Smooth muscle cell (in vitro differentiated cells): ENCODE measurements at regions not wholly inside any gene's neighbourhood (a gene's known extent, or its start where the extent isn't known, plus 50 kb on each side); places are given as distances from the start of the nearest gene placed in this dataset.
A peak's percentile ranks its signal among the peaks of the same experiment; 100 is the strongest.

Experiments used
- DNase-seq: peaks from one replicate; lab custom pipeline; 2025; ENCODE audit not compliant: unreplicated experiment; lab: John Stamatoyannopoulos, UW
- H2AFZ ChIP-seq: fragments of 200-600 bp; sonication (generic); 2 replicates; pipeline ENCODE4 v1.6.0; 2016; ENCODE audit warnings: antibody characterized with exemption, low read depth, mild to moderate bottlenecking
- H3F3A ChIP-seq: fragments of 200-600 bp; sonication (generic); 2 replicates; pipeline ENCODE4 v1.6.0; 2017; ENCODE audit warnings: antibody characterized with exemption, low read depth
- H3K27ac ChIP-seq: fragments of 200-600 bp; sonication (generic); 2 replicates; pipeline ENCODE4 v1.5.1; 2016; ENCODE audit warnings: low read depth, mild to moderate bottlenecking
- H3K27me3 ChIP-seq: fragments of 200-600 bp; sonication (generic); 2 replicates; pipeline ENCODE4 v1.6.1; 2016; ENCODE audit warnings: low read depth, mild to moderate bottlenecking
- H3K36me3 ChIP-seq: fragments of 200-600 bp; sonication (generic); 2 replicates; pipeline ENCODE4 v1.5.1; 2016; ENCODE audit warnings: low read depth
- H3K4me1 ChIP-seq: fragments of 200-600 bp; sonication (generic); 2 replicates; pipeline ENCODE4 v1.5.1; 2016; ENCODE audit warnings: low read depth
- H3K4me2 ChIP-seq: fragments of 200-600 bp; sonication (generic); 2 replicates; pipeline ENCODE4 v1.6.0; 2016; ENCODE audit warnings: mild to moderate bottlenecking
- H3K4me3 ChIP-seq: fragments of 200-600 bp; sonication (generic); 2 replicates; pipeline ENCODE4 v1.5.1; 2016; ENCODE audit warnings: mild to moderate bottlenecking
- H3K79me2 ChIP-seq: fragments of 200-600 bp; sonication (generic); 2 replicates; pipeline ENCODE4 v1.6.0; 2016; ENCODE audit warnings: low read depth, mild to moderate bottlenecking
- H3K9ac ChIP-seq: fragments of 200-600 bp; sonication (generic); 2 replicates; pipeline ENCODE4 v1.6.0; 2016; ENCODE audit warnings: low read depth
- H3K9me3 ChIP-seq: fragments of 200-600 bp; sonication (generic); replicated peaks from 2 replicates; pipeline ENCODE4 v1.5.1; 2016; ENCODE audit warnings: low read depth
- H4K20me1 ChIP-seq: fragments of 200-600 bp; sonication (generic); 2 replicates; pipeline ENCODE4 v1.6.0; 2016; ENCODE audit warnings: low read depth
- WGBS: methylation state at CpG from one replicate; pipeline ENCODE4 v1.1.7; 2016; ENCODE audit warnings: low lambda C conversion rate; 5-methylcytosine and 5-hydroxymethylcytosine counted together
- TF ChIP-seq, protein P1 (sequence below): fragments of 200-600 bp; sonication (generic); IDR thresholded peaks from 2 replicates; pipeline ENCODE4 v1.5.1; 2017; ENCODE audit warnings: borderline replicate concordance, mild to moderate bottlenecking, antibody characterized with exemption; ENCODE audit not compliant: insufficient read depth, poor library complexity, severe bottlenecking

DNA sequence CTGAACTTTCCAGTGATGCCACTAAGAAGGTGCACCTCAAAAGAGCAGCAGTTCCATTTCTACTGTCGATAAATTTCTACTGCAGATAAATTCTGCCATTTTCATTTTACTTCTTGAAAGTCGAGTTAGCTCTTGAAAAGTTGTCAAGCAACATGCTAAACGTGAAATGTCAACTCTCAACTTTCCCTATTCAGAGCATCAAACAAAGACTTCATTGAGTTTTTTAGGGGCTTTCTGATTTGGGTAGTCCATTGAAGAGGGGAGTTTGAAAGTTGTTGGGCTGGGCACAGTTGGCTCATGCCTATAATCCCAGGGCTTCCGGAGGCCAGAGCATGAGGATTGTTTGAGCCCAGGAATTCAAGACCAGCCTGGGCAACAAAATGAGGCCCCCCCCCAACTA, 59.4 kb upstream of the SYNE2 start:
- no peaks in the 10 kb centered on the region for H3K79me2 ChIP-seq
- H2AFZ ChIP-seq, result no peak overlapping the region
- no peaks in the 10 kb centered on the region for H3K9me3 ChIP-seq
- no peak overlapping the region for H3K4me3 ChIP-seq
- no peak overlapping the region for H3K4me2 ChIP-seq
- TF ChIP-seq, protein P1, sequence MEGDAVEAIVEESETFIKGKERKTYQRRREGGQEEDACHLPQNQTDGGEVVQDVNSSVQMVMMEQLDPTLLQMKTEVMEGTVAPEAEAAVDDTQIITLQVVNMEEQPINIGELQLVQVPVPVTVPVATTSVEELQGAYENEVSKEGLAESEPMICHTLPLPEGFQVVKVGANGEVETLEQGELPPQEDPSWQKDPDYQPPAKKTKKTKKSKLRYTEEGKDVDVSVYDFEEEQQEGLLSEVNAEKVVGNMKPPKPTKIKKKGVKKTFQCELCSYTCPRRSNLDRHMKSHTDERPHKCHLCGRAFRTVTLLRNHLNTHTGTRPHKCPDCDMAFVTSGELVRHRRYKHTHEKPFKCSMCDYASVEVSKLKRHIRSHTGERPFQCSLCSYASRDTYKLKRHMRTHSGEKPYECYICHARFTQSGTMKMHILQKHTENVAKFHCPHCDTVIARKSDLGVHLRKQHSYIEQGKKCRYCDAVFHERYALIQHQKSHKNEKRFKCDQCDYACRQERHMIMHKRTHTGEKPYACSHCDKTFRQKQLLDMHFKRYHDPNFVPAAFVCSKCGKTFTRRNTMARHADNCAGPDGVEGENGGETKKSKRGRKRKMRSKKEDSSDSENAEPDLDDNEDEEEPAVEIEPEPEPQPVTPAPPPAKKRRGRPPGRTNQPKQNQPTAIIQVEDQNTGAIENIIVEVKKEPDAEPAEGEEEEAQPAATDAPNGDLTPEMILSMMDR, result no peak
- no peak overlapping the region for H3K27ac ChIP-seq
- H3F3A ChIP-seq, result no peaks in the 10 kb centered on the region
- DNase-seq, result no peak
- H3K36me3 ChIP-seq, result no peaks in the 10 kb centered on the region
- no peaks in the 10 kb centered on the region for H3K4me1 ChIP-seq
- no peaks in the 10 kb centered on the region for H4K20me1 ChIP-seq
- H3K9ac ChIP-seq, result no peak overlapping the region
- H3K27me3 ChIP-seq, result no peaks in the 10 kb centered on the region
- WGBS, result 86% methylated on average over 4 of the region's 4 CpGs

- Histone ChIP-seq H3K27me3 (no peaks in the 10 kb centered on the region), H3K27ac (no peak overlapping the region), H2AFZ (no peak overlapping the region), H4K20me1 (no peaks in the 10 kb centered on the region), H3K79me2 (no peaks in the 10 kb centered on the region), H3K4me3 (no peak overlapping the region), H3K9me3 (no peaks in the 10 kb centered on the region), H3K36me3 (no peaks in the 10 kb centered on the region), H3K9ac (no peak overlapping the region), H3F3A (no peaks in the 10 kb centered on the region), H3K4me1 (no peaks in the 10 kb centered on the region), H3K4me2 (no peak overlapping the region)
- no peak for DNase-seq
- TF ChIP-seq, protein P1, result no peak
- WGBS, result 78% methylated on average over 2 of the region's 2 CpGs
These were observed 57.3 kb upstream of the SYNE2 start for GRCh38 chr14:63795532-63795931.

DNA sequence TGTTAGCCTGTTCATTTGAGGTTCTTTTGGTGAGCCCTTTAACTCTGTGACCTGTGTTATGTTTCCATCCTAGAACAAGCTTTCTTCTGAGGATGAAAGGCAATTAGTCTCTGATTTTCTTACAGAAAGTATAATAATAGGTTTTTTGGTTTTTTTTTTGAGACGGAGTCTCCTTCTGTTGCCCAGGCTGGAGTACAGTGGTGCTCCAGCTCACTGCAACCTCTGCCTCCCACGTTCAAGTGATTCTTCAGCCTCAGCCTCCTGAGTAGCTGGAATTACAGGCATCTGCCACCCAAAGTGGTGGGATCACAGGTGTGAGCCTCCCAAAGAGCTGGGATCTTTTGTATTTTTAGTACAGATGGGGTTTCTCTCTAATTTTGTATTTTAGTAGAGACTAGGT, 52.7 kb upstream of the SYNE2 start:
- H3K9ac ChIP-seq, result no peak overlapping the region

More for the DNA sequence above, 52.7 kb upstream of the SYNE2 start:
- H3K36me3 ChIP-seq, result no peaks in the 10 kb centered on the region
- no peak overlapping the region for H3K4me3 ChIP-seq
- H3K4me2 ChIP-seq, result no peak overlapping the region
- no peaks in the 10 kb centered on the region for H4K20me1 ChIP-seq
- no peak for DNase-seq
- H3F3A ChIP-seq, result no peaks in the 10 kb centered on the region
- TF ChIP-seq, protein P1, result no peak
- H3K79me2 ChIP-seq, result no peaks in the 10 kb centered on the region
- WGBS, result 71% methylated on average over 2 of the region's 2 CpGs
- H2AFZ ChIP-seq, result peak overlapping the region; percentile 17
- no peaks in the 10 kb centered on the region for H3K27me3 ChIP-seq
- H3K9me3 ChIP-seq, result no peaks in the 10 kb centered on the region
- H3K4me1 ChIP-seq, result no peaks in the 10 kb centered on the region
- H3K27ac ChIP-seq, result no peak overlapping the region
